GM18861 (cell line): ENCODE measurements at regions not wholly inside any gene's neighbourhood (a gene's known extent, or its start where the extent isn't known, plus 50 kb on each side); places are given as distances from the start of the nearest gene placed in this dataset.
"Not testable (repeated sequence)": the region's sequence is repeated elsewhere in the genome, so short reads cannot be mapped to it uniquely, and the experiment has no call there.

Source experiments
- ATAC-seq: cut with Tn5 transposase; IDR thresholded peaks from one replicate; pipeline ENCODE4 v1.9.1; 2021; ENCODE audit not compliant: unreplicated experiment

GRCh38 chr2:175872721-175873120 is 129.3 kb downstream of the LNPK start:
- no peak for ATAC-seq

DNA sequence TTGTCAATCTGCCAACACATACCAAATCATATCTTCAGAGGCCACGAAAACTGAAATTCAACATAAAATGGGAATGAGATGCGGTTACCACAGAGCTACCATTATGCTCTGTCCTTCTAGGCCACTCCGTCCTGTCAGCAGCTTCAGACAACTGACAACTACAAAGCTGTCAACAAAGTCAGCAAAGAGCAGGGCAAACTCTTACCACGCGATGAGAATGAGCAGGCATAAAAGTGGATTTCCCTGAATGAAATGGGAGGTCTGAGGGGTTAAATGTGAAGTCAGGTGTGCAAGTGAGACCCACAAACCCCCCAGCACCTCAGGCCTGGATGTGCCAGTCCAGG is 130.1 kb downstream of the LNPK start:
- no peak for ATAC-seq

GRCh38 chr2:175871331-175872004 is 130.6 kb downstream of the LNPK start:
- no peak for ATAC-seq

- no peak for ATAC-seq
Measured at GRCh38 chr2:175865716-175866115, 136.4 kb downstream of the LNPK start.

GRCh38 chr2:175864137-175864850 is 137.8 kb downstream of the LNPK start:
- no peak for ATAC-seq

GRCh38 chr2:175861958-175862357 is 140.1 kb downstream of the LNPK start:
- ATAC-seq = no peak

GRCh38 chr2:175855794-175856453 is 146.1 kb downstream of the LNPK start:
- ATAC-seq = no peak

DNA sequence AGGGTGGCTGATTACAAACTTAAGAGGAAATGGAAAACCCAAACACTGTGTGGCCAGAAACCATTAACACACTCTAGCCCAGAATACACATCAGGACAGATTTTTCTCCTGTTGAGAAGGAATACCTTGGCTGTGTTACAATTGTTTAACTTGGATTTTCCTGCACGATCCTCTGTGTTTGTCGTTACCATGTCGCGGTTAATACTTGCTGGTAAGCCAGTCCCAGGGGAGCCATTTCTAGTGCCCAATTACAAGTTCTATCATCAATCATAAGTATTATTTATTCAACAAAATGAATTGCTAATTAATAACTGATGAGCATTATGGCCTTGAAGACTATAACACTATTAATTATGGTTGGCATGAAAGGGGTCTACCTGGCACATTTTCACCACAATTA is 146.8 kb downstream of the LNPK start:
- no peak for ATAC-seq

DNA sequence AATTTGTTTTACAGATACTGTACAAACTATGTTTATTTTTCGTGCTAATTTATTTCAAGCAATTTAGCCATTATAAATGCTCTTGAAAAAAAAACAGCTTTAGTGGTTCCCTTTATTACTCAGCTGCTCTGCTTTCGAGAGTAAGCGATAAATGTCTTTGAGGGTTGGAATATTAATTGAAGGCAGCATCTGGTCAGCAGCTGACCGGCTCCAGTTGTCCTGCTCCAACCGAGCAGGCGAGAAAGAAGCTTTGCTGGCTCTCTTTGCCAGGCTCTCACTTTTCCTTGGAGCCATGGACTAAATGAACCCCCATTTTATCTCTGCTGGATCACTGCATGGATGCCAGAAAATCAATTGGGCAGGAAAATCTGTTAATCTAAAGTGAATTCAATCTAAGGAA is 147.4 kb downstream of the LNPK start:
- ATAC-seq = no peak

DNA sequence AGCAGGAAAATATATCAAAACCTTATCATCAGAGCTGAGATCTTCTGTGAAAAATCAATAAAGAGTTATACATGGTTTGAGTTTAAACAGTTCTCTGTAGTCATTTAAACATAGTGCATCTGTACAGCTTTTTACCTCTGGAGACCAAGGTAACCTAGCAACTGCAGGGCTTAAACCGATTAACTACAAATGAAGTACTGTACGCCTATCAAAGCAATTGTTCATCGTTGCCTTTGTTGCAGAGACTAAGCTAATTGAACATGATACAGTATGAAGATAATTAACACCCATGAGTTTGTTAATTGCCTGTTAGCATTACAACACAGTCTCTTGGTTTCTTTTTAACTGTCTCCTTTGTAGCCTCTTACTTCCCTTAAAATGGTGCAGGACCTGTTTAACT is 147.9 kb downstream of the LNPK start:
- no peak for ATAC-seq

GRCh38 chr2:175853616-175853890 is 148.5 kb downstream of the LNPK start:
- no peak for ATAC-seq

DNA sequence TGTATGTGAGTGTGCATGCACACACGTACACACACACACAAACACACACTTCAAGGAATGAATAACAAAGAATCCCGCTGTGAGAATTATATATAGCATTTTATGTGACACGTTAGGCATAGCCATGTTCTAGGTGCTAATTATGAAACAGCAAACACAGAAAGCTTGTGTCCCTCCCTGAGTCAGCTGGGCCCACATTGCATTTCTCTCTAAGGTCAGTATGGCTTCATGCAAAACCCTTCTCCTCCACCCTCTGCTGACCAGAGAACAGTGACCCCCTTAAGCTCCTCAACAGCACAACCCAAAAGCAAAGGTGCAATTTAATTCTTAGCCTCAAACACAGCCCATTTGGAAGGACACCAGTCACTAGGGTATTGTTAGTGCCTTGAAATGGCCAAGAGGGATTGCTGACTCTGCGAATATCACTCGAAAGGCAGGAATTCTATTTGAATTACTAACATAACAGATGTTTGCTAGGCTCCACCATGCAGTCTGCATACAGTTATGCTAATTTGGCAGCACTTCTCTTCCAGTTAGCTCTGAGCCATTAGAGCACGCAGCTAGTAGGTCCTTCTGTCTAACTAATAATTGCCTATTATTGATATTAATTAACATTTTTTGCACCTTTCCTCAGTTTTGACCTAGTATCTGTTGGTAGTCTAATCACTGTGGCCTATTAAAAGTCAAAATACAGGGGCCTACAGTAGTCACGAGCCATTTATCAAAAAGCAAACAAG is 149.0 kb downstream of the LNPK start:
- no peak for ATAC-seq

DNA sequence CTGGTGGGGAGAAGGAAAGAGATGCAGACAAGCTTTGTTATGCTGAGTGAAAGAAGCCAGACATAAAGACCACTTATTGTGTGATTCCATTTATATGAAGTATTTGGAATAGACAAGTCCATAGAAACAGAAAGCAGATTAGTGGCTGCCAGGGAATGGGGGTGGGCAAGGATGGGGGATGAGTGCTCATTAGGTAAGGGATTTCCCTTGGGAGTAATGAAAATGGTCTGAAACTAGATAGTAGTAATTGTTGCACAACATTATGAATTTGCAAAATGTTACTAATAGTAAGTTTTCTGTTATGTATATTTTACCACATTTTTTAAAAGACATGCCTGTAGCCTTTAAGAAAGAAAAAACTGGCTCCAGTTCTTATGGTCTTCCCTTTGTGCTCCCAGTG is 154.9 kb downstream of the LNPK start:
- no peak for ATAC-seq

DNA sequence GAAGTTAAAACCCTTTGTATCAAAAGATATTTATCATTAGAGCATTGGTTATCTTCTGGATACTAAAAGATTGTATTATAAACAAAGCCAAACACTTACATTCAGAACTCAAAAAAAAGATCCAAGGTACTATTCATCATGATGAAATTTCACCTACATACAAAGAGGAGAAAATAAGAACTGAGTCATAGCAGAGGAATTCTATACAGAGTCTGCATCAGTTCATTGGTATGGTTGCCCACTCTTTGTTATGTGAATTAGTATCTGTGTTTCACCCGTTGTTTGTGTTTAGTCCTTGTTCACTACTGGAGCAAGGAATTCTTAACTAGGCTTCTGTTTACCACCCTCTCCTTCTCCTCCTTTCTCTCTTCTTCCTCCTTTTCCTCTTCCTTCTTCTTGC is 157.9 kb downstream of the LNPK start:
- no peak for ATAC-seq

GRCh38 chr2:175843625-175844024 is 158.4 kb downstream of the LNPK start:
- ATAC-seq = no peak

GRCh38 chr2:175842996-175843395 is 159.1 kb downstream of the LNPK start:
- no peak for ATAC-seq

GRCh38 chr2:175840765-175841164 is 161.3 kb downstream of the LNPK start:
- not testable (repeated sequence) for ATAC-seq

GRCh38 chr2:175840256-175840655 is 161.8 kb downstream of the LNPK start:
- no peak for ATAC-seq

DNA sequence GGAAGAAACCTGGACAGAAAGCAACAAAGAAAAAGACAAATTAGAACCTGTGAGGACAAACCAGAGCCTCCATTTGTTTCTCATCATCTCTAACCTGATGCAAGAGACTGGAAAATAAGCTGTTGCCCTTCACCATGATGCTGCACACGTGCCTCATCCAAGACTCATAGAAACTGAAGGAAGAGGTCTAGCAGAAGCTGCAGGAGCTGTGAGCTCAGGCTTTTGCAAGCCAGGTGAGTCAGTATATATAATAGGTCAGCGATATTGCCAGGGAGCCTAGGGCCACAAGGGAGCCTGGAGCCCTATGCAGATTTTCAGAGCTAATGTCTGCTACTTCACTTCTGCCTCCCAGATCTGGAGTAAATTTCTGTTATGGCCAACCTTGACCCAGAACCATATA is 163.1 kb downstream of the LNPK start:
- no peak for ATAC-seq

- ATAC-seq = no peak
Measured at GRCh38 chr2:175837046-175837445, 165.0 kb downstream of the LNPK start.

DNA sequence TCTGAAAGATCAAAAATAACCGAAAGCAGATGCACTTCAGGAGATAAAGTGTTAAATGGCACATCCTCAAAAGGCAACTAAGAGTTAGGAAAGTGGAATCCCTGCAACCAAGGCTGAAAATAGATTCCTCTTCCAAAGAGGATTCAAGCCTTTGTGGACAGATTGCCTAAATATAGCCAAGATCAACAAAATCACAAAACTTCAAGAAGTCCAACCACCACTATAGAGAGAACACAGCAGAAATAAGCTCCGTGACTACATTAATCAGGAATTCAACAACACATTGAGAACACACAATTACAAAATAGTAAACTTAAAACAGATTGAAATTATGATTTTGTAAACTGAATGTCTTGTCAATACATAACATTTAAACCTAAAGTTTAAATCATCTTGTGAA is 165.7 kb downstream of the LNPK start:
- ATAC-seq = no peak

GRCh38 chr2:175834477-175834876 is 167.6 kb downstream of the LNPK start:
- ATAC-seq = no peak
